ENCODE measurements at regions not wholly inside any gene's neighbourhood (a gene's known extent, or its start where the extent isn't known, plus 50 kb on each side); places are given as distances from the start of the nearest gene placed in this dataset.
A peak's percentile ranks its signal among the peaks of the same experiment; 100 is the strongest.

GRCh38 chr2:18771212-18771611 lies 181.8 kb upstream of the NT5C1B start:
- Histone ChIP-seq H3K9me3 (ENCODE audit: control insufficient read depth, insufficient read depth, low read length) (peaks cover 5% of the 10 kb centered on the region; the same call in 1 of the 2 replicates), H3K4ac (ENCODE audit: low read depth, low read length) (no peak overlapping the region), H3K36me3 (ENCODE audit: control insufficient read depth, insufficient read depth, low read length) (no peaks in the 10 kb centered on the region), H3K4me3 (ENCODE audit: insufficient read depth, low read depth, low read length) (no peak overlapping the region), H3K18ac (ENCODE audit: low read depth, low read length) (no peak overlapping the region), H3K23ac (ENCODE audit: low read depth, low read length) (no peak overlapping the region), H2AFZ (replicated peaks; ENCODE audit: low read length, poor library complexity) (no peak overlapping the region), H3K4me2 (ENCODE audit: low read depth, low read length) (no peak overlapping the region), H3K27me3 (ENCODE audit: control insufficient read depth, insufficient read depth, low read length) (no peaks in the 10 kb centered on the region), H2AK5ac (ENCODE audit: low read depth, low read length) (no peak overlapping the region), H4K8ac (ENCODE audit: low read depth in 2 of 2, low read length in 2 of 2) (no peak overlapping the region), H2BK5ac (ENCODE audit: low read depth, low read length, poor library complexity, severe bottlenecking) (no peak overlapping the region), H2BK120ac (ENCODE audit: low read depth, low read length) (no peak overlapping the region), H4K5ac (ENCODE audit: low read depth, low read length) (no peak overlapping the region), H4K20me1 (ENCODE audit: insufficient read depth, low read length) (no peaks in the 10 kb centered on the region), H3K14ac (replicated peaks; ENCODE audit: low read depth, low read length) (no peak overlapping the region), H3K4me1 (ENCODE audit: control insufficient read depth, insufficient read depth, low read length) (no peaks in the 10 kb centered on the region), H2BK20ac (ENCODE audit: low read depth, low read length) (no peak overlapping the region), H3K79me1 (ENCODE audit: low read depth in 1 of 2, low read length in 2 of 2) (no peaks in the 10 kb centered on the region), H3K9ac (ENCODE audit: low read depth, low read length) (no peak overlapping the region), H2AK9ac (replicated peaks; ENCODE audit: low read depth, low read length, poor library complexity) (no peak overlapping the region), H3K27ac (ENCODE audit: insufficient read depth, low read length) (no peak overlapping the region), H3K9me1 (ENCODE audit: insufficient read depth, low read length) (no peaks in the 10 kb centered on the region), H2BK15ac (ENCODE audit: low read depth, low read length) (no peak overlapping the region), H3K56ac (ENCODE audit: extremely low read depth, insufficient read depth, low read length) (no peak overlapping the region), H4K91ac (ENCODE audit: insufficient read depth, low read depth, low read length) (no peak overlapping the region)
- POLR2A ChIA-PET (ENCODE audit: unreplicated experiment) = no interaction called here
- dilution Hi-C loops (cut with HindIII; ENCODE audit: low sequenced_read_pairs, unreplicated experiment) (no loop called here), in situ Hi-C loops (cut with MboI; ENCODE audit: low sequenced_read_pairs) (no loop called here), intact Hi-C loops (cut with micrococcal nuclease) (no loop called here)
- WGBS, 2 experiments (ENCODE audit: extremely low coverage in 2 of 2, insufficient read length in 1 of 2) = no CpG with 5 or more reads among the region's 1 CpG
- TF ChIP-seq RFX5 (IDR thresholded peaks at IDR 0.05; ENCODE audit: low read depth, low read length) = no peak
- no peak for TF ChIP-seq FOS (IDR thresholded peaks at IDR 0.05; ENCODE audit: low read depth, low read length)
- TF ChIP-seq MAZ (IDR thresholded peaks at IDR 0.05; ENCODE audit: borderline replicate concordance, low read depth, low read length) = no peak
- CTCF ChIA-PET = no interaction called here
- DNase-seq (peak; percentile 30), ATAC-seq (ENCODE audit: low read depth) (no peak)
- no TSS peak for BruUV-seq (replicated peaks)

Measured in IMR-90 (cell line).